Keratinocyte (primary cell): ENCODE measurements at regions not wholly inside any gene's neighbourhood (a gene's known extent, or its start where the extent isn't known, plus 50 kb on each side); places are given as distances from the start of the nearest gene placed in this dataset.

ENCODE experiments used
- EZH2 ChIP-seq: IDR thresholded peaks from one replicate; pipeline ENCODE4 v1.6.1; 2012; ENCODE audit warnings: inconsistent platforms, mild to moderate bottlenecking, low read length, moderate library complexity
- TF ChIP-seq, protein P1 (sequence below), 3 experiments: IDR thresholded peaks in 1 of 3; conservative IDR thresholded peaks in 1 of 3; optimal IDR thresholded peaks in 1 of 3; 2 replicates in 2 of 3; 3 replicates in 1 of 3; pipeline versions ENCODE3 to v1.5.1; 2011; ENCODE audit warnings: low read length in 3 of 3, mild to moderate bottlenecking in 3 of 3, moderate library complexity in 2 of 3, control low read depth in 1 of 3, inconsistent platforms in 1 of 3; ENCODE audit not compliant: insufficient read depth in 2 of 3; ENCODE audit errors: extremely low read depth in 1 of 3

DNA sequence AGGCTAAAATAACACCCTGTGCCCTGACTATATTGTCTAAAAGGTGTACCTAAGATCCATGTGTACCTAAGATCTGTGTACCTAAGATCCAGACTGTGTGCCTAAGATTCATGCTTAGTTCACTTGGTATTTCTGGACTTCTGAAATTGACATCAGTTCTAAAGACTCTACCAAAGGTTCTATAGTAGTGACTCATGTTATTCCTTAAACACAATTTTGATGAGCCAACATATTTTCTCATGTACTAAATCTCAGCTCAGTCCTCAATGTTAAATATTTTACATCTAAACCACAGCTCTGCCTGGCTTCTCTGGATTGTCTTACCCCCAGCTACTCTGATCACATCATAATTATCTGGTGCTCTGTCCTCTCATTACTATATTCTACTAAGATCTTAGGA, 802.3 kb upstream of the SORCS1 start:
- TF ChIP-seq, protein P1, sequence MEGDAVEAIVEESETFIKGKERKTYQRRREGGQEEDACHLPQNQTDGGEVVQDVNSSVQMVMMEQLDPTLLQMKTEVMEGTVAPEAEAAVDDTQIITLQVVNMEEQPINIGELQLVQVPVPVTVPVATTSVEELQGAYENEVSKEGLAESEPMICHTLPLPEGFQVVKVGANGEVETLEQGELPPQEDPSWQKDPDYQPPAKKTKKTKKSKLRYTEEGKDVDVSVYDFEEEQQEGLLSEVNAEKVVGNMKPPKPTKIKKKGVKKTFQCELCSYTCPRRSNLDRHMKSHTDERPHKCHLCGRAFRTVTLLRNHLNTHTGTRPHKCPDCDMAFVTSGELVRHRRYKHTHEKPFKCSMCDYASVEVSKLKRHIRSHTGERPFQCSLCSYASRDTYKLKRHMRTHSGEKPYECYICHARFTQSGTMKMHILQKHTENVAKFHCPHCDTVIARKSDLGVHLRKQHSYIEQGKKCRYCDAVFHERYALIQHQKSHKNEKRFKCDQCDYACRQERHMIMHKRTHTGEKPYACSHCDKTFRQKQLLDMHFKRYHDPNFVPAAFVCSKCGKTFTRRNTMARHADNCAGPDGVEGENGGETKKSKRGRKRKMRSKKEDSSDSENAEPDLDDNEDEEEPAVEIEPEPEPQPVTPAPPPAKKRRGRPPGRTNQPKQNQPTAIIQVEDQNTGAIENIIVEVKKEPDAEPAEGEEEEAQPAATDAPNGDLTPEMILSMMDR (optimal IDR thresholded peaks at IDR 0.05 in 1 of 3, IDR thresholded peaks at IDR 0.05 in 1 of 3, conservative IDR thresholded peaks at IDR 0.05 in 1 of 3; ENCODE audit: extremely low read depth in 1 of 3, insufficient read depth in 2 of 3, low read length in 3 of 3), result no peak
- no peak for TF ChIP-seq EZH2
